IPS-20b (cell line): ENCODE measurements at regions not wholly inside any gene's neighbourhood (a gene's known extent, or its start where the extent isn't known, plus 50 kb on each side); places are given as distances from the start of the nearest gene placed in this dataset.

Source experiments
- H3K27ac ChIP-seq: one replicate; pipeline ENCODE4 v1.5.1; 2013; ENCODE audit warnings: low read length
- H3K27me3 ChIP-seq: 2 replicates; pipeline ENCODE4 v1.6.1; 2013; ENCODE audit warnings: mild to moderate bottlenecking, low read length, inconsistent platforms; ENCODE audit not compliant: insufficient read depth
- H3K36me3 ChIP-seq: 2 replicates; pipeline ENCODE4 v1.6.1; 2013; ENCODE audit warnings: low read depth, mild to moderate bottlenecking, inconsistent platforms, low read length, moderate library complexity; ENCODE audit not compliant: insufficient read depth
- H3K4me1 ChIP-seq: 2 replicates; pipeline ENCODE4 v1.6.1; 2013; ENCODE audit warnings: mild to moderate bottlenecking, control low read depth, inconsistent platforms, low read length, moderate library complexity; ENCODE audit not compliant: insufficient read depth
- H3K4me3 ChIP-seq: 2 replicates; pipeline ENCODE4 v1.5.1; 2013; ENCODE audit warnings: mild to moderate bottlenecking, low read length, inconsistent platforms
- H3K9ac ChIP-seq: 2 replicates; pipeline ENCODE4 v1.6.1; 2013; ENCODE audit warnings: low read depth, mild to moderate bottlenecking, inconsistent platforms, low read length, moderate library complexity
- H3K9me3 ChIP-seq: 2 replicates; pipeline ENCODE4 v1.6.1; 2013; ENCODE audit warnings: mild to moderate bottlenecking, low read depth, low read length, inconsistent platforms; ENCODE audit not compliant: insufficient read depth

GRCh38 chr3:56969851-56970250 is 90.6 kb upstream of the SPATA12 start:
- Histone ChIP-seq H3K27me3 (no peaks in the 10 kb centered on the region), H3K9ac (no peak overlapping the region), H3K4me1 (peaks cover 5% of the 10 kb centered on the region; the same call in 1 of the 2 replicates), H3K27ac (no peak overlapping the region), H3K9me3 (no peaks in the 10 kb centered on the region), H3K36me3 (no peaks in the 10 kb centered on the region), H3K4me3 (no peak overlapping the region)

- no peaks in the 10 kb centered on the region for H3K27me3 ChIP-seq
- no peak overlapping the region for H3K9ac ChIP-seq
- no peaks in the 10 kb centered on the region for H3K9me3 ChIP-seq
- no peaks in the 10 kb centered on the region for H3K36me3 ChIP-seq
- no peaks in the 10 kb centered on the region for H3K4me1 ChIP-seq
- H3K27ac ChIP-seq = no peak overlapping the region
- H3K4me3 ChIP-seq = no peak overlapping the region
Measured at GRCh38 chr3:56966509-56966908, 94.0 kb upstream of the SPATA12 start.

GRCh38 chr3:56966104-56966503 is 94.4 kb upstream of the SPATA12 start:
- no peaks in the 10 kb centered on the region for H3K36me3 ChIP-seq
- no peaks in the 10 kb centered on the region for H3K4me1 ChIP-seq
- H3K27ac ChIP-seq = no peak overlapping the region
- H3K9ac ChIP-seq = no peak overlapping the region
- H3K27me3 ChIP-seq = no peaks in the 10 kb centered on the region
- no peak overlapping the region for H3K4me3 ChIP-seq
- no peaks in the 10 kb centered on the region for H3K9me3 ChIP-seq

DNA sequence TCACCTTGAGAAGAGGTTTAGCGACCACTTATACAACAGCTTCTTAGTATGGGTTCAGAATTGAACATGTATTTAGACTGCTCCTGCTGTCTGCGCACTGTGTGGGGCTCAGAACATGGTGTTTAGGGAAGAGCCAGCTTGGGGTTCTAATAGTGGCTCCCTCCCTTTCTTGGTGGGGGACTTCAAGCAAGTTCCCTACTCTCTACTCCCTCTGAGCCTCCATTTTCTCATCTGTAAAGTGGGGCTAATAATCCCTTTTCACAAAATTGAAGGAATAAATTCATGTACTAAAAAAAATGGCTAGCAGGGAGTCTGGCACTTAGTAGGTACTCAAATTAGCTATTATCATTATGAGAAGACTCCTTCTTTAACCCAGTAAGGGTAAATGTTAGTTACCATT is 97.5 kb upstream of the SPATA12 start:
- no peak overlapping the region for H3K27ac ChIP-seq
- H3K4me1 ChIP-seq = no peaks in the 10 kb centered on the region
- no peaks in the 10 kb centered on the region for H3K9me3 ChIP-seq
- no peak overlapping the region for H3K4me3 ChIP-seq
- no peaks in the 10 kb centered on the region for H3K27me3 ChIP-seq
- H3K9ac ChIP-seq = no peak overlapping the region
- no peaks in the 10 kb centered on the region for H3K36me3 ChIP-seq

DNA sequence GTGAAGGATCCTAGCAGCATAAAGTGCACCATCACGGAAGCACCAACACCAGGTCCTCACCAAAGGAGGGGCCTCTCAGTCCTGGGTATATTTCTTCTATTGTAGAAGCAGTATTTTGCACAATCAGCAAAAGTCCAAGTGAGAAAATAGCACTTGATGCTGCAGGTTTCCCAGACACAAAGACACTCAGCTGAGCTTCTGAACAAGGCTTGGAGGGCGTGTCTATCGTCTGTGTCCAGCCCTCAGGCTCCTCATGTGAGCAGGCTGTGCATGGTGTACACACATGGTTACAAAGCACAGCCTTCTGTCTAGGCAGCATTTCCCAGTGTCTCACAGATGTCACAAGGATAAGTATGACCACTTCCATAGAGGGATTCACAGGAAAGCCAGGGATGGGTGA is 98.3 kb upstream of the SPATA12 start:
- no peak overlapping the region for H3K9ac ChIP-seq
- H3K27ac ChIP-seq = no peak overlapping the region
- H3K9me3 ChIP-seq = no peaks in the 10 kb centered on the region
- no peaks in the 10 kb centered on the region for H3K36me3 ChIP-seq
- no peak overlapping the region for H3K4me3 ChIP-seq
- H3K27me3 ChIP-seq = no peaks in the 10 kb centered on the region
- no peaks in the 10 kb centered on the region for H3K4me1 ChIP-seq

- H3K27ac ChIP-seq = no peak overlapping the region
- H3K9ac ChIP-seq = no peak overlapping the region
- no peaks in the 10 kb centered on the region for H3K4me1 ChIP-seq
- H3K36me3 ChIP-seq = no peaks in the 10 kb centered on the region
- H3K27me3 ChIP-seq = no peaks in the 10 kb centered on the region
- no peaks in the 10 kb centered on the region for H3K9me3 ChIP-seq
- no peak overlapping the region for H3K4me3 ChIP-seq
Measured at GRCh38 chr3:56960234-56960917, 100.1 kb upstream of the SPATA12 start.

- H3K27me3 ChIP-seq = no peaks in the 10 kb centered on the region
- H3K9ac ChIP-seq = no peak overlapping the region
- no peaks in the 10 kb centered on the region for H3K9me3 ChIP-seq
- H3K4me1 ChIP-seq = no peaks in the 10 kb centered on the region
- no peaks in the 10 kb centered on the region for H3K36me3 ChIP-seq
- no peak overlapping the region for H3K27ac ChIP-seq
- H3K4me3 ChIP-seq = no peak overlapping the region
Measured at GRCh38 chr3:56958879-56959278, 101.6 kb upstream of the SPATA12 start.

DNA sequence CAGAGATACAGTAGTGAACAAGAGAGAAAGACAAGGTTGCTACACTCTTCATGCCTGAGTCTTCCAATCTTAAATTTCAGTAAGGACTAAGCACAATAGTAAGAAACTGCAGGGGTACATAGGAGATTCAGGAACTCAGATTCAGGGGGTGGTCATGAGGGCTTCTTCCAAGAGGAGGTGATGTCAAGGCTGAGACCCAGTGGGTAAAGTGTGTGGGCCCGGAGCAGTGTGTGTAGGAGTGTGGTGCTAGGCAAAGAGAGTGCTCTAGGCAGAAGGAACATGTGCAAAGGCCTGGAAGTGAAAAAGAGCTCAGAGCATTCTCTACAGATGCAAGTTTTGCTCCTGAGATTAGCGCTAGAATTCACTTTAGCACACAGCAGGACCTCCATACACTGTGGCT is 102.9 kb upstream of the SPATA12 start:
- no peaks in the 10 kb centered on the region for H3K4me1 ChIP-seq
- H3K27me3 ChIP-seq = no peaks in the 10 kb centered on the region
- no peaks in the 10 kb centered on the region for H3K36me3 ChIP-seq
- H3K9ac ChIP-seq = no peak overlapping the region
- no peak overlapping the region for H3K27ac ChIP-seq
- no peaks in the 10 kb centered on the region for H3K9me3 ChIP-seq
- no peak overlapping the region for H3K4me3 ChIP-seq

DNA sequence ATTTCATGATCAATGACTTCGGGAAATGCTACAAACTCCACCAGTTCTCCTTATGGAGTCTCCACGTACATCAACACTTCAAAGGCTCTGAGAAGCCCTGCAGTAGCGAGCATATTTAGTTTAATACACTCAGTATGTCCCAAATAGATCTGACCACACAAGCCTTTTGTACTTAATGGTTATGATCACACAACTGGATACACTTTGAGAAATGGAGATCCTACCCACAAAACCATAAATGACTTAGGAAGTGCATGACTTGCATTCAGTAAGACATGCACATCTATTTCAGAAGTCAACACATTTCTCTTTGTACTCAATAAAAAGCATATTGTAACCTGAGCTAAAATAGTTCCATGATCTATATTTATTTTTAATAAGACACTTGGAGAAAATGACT is 103.6 kb upstream of the SPATA12 start:
- no peak overlapping the region for H3K4me3 ChIP-seq
- no peaks in the 10 kb centered on the region for H3K27me3 ChIP-seq
- H3K27ac ChIP-seq = no peak overlapping the region
- no peaks in the 10 kb centered on the region for H3K36me3 ChIP-seq
- no peaks in the 10 kb centered on the region for H3K9me3 ChIP-seq
- H3K4me1 ChIP-seq = no peaks in the 10 kb centered on the region
- no peak overlapping the region for H3K9ac ChIP-seq

DNA sequence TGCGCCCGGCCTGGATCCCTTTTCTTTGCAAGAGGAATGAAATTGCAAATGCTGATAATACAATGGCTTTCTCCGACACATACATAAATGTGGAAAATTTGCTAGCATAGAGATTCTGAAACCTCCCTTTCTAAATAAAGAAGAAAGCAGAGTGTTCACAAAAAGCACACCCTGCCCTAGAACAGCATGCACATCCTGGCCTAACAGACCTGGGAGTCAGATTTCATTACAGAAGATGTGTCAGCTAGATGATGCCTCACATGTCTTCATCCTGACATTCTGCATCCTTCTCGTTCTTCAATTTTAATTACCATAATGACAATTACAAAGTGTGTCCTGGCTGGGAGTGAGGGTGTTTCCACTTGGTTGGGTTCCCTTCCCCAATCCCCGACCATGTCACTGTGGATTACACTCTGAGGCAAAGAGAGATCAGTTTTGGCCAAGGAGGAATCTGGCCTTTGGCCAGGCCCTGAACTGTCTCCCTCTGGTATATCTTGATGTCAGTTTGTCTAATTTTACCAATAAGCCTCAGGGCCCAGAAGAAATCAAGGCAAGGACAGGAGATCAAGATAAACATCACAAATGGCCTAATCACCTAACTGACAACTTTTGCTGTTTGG is 104.9 kb upstream of the SPATA12 start:
- Histone ChIP-seq H3K27ac (no peak overlapping the region), H3K4me3 (no peak overlapping the region), H3K9me3 (no peaks in the 10 kb centered on the region), H3K36me3 (no peaks in the 10 kb centered on the region), H3K4me1 (no peaks in the 10 kb centered on the region), H3K9ac (no peak overlapping the region), H3K27me3 (no peaks in the 10 kb centered on the region)

DNA sequence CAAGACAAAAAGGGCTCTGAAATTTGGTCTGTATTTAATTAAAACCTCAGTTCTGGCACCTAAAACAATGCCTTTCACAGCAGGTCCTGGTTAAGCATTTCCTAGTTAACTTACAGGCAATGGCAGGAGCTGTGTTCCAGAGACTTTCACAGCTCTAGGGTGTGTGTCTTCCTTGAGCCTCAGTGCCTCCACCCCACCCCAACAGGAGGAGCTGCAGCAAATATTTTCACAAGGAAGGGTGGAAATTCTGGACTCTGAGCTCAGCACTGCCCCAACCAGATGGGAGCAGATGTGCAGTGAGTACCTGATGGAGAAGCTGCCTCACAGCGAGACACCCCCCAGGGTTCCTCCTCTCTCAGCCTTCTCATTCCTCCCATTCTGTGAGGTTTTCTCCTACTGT is 106.3 kb upstream of the SPATA12 start:
- Histone ChIP-seq H3K9ac (no peak overlapping the region), H3K27me3 (no peaks in the 10 kb centered on the region), H3K36me3 (no peaks in the 10 kb centered on the region), H3K4me3 (no peak overlapping the region), H3K4me1 (no peaks in the 10 kb centered on the region), H3K27ac (no peak overlapping the region), H3K9me3 (no peaks in the 10 kb centered on the region)

- Histone ChIP-seq H3K4me3 (no peak overlapping the region), H3K9me3 (no peaks in the 10 kb centered on the region), H3K9ac (no peak overlapping the region), H3K27ac (no peak overlapping the region), H3K27me3 (no peaks in the 10 kb centered on the region), H3K4me1 (no peaks in the 10 kb centered on the region), H3K36me3 (no peaks in the 10 kb centered on the region)
Measured at GRCh38 chr3:56952846-56953245, 107.6 kb upstream of the SPATA12 start.
